Endometrium (tissue), 2 donors: ENCODE measurements at regions not wholly inside any gene's neighbourhood (a gene's known extent, or its start where the extent isn't known, plus 50 kb on each side); places are given as distances from the start of the nearest gene placed in this dataset.

ENCODE experiments used
- FAIRE-seq: peaks from 2 replicates; lab custom pipeline; 2012; peaks lifted over from hg19 to GRCh38; lab: Jason Lieb, UNC
- donor health status: control.
- donor health status: control.

DNA sequence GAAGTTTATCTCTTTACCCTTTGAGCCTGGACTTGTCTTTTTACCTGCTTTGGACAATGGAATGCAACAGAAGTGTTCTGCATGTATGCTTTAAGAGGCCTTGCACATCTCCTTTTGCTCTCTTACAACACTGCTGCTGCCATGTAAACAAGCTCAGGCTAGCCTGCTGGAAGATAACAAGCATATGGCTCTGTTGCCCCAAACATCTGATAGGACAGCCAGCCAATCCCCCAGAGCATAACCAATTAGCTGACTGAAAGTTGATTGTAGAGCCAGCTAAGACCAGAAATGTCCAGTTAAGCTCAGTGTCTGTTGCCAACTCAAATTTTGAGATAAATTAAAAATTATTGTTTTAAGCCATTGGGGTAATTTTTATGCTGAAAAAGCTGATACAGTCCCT lies 510.6 kb upstream of the CNKSR2 start:
- FAIRE-seq, result no peak

DNA sequence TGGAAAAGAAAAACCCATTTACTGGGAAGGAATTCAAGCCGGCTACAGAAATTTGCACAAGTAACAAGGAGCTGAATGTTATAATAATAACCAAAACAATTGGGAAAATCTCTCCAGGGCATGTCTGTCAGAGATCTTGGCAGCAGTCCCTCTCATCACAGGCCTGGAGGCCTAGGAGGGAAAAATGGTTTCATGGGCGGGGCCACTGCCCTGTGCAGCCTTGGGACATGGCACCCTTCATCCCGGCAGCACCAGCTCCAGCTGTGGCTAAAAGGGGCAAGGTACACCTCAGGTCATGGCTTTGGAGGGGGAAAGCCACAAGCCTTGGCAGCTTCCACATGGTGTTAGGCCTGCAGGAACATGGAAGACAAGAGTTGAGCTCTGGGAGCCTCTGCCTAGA lies 513.1 kb upstream of the CNKSR2 start:
- no peak for FAIRE-seq

DNA sequence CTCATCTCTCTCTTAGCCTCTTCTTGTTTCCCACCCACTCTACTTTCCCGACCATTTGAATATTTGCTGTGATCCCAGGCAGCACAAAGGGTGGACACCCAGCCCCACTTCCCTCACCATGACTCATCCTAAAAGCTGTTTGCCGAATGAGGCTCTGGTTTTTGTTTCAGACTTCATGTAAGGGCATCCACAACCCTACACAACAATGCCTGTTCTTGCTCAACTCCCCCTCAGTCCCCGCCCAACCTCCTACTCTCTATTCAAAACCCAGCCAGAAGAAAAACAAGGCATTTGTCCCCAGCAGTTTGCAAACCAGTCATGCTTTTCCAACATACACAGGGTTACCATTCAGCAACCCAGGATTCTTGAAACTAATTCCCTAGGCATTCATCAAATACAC lies 516.5 kb upstream of the CNKSR2 start:
- FAIRE-seq, result no peak

DNA sequence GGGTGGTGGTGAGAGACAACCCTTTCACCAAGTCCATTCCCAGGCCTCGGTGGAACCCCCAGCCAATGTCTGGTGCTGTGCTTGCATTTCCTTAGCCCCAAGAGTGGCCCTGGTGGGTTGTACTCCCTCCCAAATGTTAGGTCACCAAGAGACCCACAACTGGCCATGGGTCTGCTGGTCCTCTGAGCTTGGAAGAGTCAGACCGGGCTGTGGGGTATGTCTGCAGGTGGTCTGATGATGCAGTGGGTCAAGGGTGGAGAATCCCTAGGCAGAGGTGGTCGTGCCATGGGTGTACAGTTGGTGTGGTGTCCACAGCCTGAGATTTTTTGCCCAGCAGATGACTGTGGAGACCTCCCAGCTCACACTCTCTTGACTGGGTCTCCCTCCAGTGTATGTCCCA lies 535.7 kb upstream of the CNKSR2 start:
- FAIRE-seq, result no peak

DNA sequence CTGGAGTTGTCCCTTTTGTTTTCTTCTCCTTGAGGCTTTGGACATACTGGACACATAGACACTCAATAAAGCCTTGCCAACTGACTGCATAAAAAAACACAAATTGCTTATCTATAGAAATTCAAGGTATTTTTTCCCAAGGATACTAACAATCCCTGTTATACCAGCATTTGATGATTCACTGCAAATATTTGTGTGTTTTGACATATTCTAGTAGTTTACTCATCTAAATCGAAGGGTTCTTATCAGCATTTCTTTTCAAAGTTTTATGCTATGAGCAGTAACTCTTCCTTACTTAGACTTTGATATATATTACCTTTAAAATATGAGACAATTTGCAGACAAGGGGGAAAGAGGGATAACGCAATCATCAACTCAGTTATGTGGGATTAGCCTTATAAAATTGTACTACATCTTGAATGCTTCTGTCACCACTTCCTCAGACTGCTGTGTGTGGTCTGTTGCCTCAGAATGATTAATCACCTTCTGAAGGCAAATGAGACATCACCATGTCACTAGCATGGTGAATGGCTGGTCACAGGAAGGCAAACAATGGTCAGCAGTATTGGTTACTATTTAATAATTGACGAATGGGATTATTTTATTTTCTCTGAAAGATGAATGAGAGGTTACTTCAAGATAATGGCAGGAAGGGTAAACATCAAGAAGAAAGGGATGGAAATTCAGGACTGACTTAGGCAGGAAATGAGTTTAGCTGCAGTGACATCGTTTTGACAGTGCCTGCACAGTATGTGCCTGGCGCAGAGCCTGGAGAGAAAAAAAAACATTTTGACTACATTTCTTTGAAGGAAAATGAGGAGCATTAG lies 544.3 kb upstream of the CNKSR2 start:
- no peak for FAIRE-seq

DNA sequence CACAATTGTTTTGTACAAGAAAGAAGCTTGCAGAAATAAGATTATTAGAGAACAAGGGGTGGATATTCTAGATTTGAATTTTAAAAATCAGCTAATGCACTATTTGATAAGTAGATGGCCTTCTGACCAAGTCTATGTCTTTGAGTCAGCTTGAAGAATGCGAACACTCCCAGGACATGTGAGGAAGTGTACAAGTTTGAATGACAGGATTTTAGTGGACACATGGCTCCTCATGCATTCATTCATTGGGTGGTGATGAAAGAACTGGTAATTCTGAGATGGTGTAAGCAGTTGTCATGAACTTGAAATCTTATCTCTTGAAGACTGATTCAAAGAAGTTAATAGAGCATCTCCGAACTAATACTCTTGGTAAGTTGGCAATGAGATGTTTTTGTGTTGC lies 548.2 kb upstream of the CNKSR2 start:
- no peak for FAIRE-seq

DNA sequence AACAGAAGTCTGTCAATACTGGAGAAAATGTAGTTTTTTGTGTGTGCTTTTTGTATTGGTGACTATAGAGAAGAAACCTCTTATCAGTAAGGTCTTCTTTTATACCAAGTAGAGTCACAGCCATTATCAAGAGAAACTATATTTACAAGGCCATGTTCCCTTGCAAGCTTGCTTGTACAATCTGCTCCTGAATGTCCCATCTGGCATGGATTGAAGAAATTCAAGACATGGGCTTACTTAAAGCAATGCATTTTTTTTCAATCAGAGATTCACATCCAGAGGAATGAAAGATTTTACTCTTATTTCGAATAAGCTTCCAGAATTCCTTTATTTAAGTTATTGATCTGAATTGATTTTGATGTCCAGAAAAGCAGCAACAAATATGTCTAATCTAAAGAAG lies 537.3 kb upstream of the RPS6KA3 start:
- FAIRE-seq, result no peak

DNA sequence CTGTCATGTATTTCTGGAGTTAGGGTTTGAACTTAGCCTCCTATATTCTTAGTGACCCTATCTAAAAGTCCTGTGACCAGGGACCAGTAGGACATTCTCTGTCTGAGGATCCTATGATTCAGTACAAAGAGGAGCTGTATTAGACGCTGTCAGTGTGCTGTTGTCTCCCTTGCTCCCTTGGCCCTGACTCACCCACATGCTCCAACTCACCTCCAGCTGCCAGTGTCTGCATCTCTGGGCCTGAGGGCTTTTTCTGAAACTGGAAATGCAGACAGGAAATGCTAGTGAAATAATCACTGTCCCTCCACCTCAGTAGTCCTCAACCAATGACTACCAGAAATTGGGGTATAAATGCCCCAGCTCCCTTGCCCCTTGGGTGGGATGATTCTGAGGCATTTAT lies 535.3 kb upstream of the RPS6KA3 start:
- FAIRE-seq, result no peak

DNA sequence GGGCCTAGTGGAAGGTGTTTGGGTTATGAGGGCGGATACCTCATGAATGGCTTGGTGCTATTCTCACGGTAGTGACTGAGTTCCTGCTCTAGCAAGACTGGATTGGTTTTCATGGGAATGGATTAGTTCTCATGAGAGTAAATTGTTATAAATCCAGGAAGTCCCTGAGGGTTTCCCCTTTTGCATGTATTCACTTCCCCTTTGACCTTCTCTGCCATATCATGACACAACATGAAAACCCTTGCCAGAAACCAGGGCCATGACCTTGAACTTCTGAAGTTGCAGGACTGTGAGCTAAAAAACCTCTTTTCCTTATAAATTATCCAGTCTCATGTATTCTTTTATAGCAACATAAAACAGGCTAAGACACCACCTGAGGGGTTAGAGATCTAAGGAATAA lies 529.7 kb upstream of the RPS6KA3 start:
- FAIRE-seq, result no peak

DNA sequence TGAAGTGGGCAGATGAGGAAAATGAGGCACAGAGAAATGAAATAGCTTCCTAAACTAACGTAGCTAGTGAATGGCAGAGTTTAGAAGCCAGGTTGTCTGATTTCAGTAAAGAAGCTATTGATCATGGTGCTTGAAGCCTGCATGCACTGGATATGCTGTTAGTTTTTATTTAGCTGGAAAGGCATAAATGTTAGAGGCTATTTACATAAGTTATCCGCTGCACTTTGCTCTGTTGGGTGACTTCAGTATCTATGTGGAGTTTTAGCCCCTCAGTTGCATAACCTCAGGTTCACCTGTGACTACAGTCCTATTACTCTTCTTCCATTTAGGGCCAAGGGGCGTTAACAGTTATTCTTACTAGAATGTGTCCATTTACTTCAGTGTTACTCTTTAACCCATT lies 522.4 kb upstream of the RPS6KA3 start:
- FAIRE-seq, result no peak

DNA sequence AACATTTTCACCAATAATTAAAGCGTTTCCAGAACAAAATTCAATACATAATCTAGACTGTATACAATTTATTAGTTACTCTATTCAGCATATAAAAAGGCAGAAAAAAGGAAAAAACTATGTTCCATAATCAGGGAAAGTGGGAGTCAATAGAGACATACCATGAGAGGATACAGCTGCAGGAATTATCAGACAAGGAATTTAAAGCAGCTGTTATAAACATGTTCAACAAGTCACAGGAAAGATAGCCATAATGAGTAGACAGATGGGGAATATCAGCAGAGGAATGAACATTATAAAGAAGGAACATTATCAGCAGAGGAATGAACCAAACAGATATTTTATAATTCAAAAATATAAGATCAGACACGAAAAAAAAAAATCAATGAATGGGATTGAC lies 500.6 kb upstream of the RPS6KA3 start:
- FAIRE-seq, result no peak

DNA sequence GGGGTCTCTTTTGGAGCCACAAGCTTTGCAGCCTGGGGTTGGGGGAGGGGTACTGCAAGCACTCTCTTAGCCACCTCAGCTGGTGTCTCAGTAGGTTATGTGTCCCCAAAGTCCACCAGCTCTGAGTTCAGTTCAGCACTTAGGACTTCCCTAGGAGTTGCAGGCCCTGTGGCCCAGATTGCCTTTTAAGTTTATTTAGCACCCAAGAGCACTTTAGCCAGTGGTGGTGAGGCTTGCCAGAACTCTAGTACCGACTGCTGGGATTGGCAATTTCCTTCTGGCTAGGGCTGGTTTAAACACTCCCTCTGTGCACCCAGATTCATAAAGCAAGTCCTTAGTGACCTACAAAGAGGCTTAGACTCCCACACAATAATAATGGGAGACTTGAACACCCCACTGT lies 489.9 kb upstream of the RPS6KA3 start:
- no peak for FAIRE-seq

DNA sequence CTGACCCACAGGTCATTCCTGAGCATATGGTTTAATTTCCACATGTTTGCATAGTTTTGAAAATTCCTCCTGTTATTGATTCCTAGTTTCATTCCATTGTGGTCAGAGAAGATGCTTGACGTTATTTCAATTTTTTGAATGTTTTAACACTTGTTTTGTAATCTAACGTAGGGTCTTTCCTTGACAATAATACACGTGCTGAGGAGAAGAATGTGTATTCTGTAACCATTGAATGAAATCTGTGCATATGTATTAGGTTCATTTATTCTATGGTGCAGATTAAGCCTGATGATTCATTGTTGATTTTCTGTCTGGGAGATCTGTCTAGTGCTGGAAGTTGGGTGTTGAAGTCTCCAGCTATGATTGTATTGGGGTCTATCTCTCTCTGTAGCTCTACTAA lies 486.4 kb upstream of the RPS6KA3 start:
- no peak for FAIRE-seq

DNA sequence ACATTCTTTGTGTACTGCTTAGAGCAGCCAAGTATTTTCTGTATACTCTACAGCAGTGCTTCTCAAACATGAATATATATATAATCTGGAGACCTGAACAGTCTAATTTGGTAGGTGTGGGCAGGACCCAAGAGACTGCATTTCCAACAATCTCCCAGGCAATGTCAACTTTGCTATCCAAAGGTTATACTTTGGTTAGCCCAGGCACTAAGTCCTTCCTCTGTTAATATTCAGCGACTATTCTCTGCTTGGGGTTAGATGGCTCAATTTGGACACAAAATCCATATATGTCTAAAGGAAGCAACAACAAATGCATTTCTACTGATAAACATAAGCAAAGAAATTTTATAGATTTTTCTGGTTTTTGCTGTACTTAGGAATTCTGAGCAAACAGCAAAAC lies 480.0 kb upstream of the RPS6KA3 start:
- no peak for FAIRE-seq

DNA sequence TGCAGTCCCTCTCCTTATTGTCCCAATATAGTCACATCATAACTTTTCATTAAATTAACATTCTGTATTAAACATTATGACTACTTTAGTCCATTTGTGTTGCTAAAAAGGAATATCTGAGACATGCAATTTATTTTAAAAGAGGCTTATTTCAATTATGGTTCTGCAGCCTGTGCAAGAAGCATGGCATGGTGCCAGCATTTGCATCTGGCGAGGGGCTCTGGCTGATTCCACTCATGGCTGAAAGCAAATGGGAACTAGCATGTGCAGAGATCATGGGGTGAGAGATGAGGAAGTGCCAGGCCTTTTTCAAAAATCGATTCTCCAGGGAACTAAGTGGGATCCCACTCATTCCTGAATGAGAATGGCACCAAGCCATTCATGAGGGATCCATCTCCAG lies 476.3 kb upstream of the RPS6KA3 start:
- no peak for FAIRE-seq

DNA sequence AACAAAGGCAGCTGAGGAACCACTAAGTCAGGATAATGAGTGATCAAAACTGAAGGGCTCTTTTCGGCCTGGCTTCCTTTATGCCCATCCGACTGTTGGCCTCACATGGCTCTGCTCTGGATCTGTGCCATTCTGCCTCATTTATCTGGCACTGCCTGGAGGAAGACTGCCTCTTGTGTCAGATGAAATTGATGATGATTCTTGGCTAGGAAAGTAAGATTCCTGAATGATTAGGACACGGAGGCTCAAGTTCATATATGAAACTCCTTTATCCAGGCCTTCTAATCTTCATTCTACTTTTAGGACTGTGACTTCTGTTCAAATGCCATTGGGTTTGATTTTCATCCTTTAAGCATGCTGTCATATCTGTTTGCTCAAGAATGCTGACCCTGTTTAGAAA lies 475.4 kb upstream of the RPS6KA3 start:
- no peak for FAIRE-seq

DNA sequence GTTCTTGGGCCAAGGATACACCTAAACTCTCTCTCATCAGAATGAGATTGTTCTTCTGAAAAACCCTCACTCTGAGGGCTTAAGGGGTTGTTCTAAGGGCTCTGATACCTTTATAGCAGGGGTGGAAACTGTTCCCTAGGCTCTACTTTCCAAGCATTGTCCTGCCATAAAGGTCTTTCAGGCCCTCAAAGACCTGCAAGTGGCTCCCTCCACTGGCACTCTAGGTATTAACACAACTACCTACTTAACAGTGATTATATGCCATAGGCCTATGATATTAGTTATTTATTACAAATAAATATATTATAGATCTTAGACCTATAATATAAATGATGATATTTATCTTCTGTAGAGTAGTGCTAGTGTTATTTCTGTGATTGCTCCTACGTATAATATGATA lies 473.7 kb upstream of the RPS6KA3 start:
- FAIRE-seq, result no peak

DNA sequence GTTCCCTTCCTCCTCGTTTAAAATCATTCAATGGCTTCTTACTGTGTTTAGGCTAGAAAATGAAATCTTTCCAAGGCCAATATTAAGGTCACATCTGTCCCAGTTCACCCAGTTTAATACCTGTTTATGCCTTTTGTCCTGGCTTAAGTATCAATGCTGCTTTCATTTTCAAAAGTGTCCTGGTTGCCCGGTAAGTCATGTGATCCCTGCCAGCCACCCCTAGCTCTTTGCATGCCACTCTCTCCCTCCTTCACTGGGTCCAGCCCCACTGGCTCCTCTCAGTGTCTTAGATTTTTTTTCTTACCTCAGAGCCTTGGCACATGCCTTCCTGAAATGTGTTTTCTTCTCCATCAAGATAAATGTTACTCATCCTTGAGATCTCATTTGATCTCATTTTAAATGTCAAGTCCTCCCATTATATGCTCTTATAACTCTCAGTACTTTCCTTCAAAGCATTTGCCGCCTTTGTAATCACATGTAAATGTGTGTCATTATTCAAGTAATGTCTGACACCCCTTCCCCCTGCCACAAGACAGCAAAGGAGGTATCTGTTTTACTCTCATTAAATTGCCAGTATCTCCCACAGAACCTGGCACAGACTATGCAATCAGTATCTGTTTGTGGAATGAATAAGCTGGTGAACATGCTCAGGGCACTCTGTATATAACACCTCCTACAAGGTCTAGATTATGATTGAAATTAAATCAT lies 472.5 kb upstream of the RPS6KA3 start:
- FAIRE-seq, result no peak

DNA sequence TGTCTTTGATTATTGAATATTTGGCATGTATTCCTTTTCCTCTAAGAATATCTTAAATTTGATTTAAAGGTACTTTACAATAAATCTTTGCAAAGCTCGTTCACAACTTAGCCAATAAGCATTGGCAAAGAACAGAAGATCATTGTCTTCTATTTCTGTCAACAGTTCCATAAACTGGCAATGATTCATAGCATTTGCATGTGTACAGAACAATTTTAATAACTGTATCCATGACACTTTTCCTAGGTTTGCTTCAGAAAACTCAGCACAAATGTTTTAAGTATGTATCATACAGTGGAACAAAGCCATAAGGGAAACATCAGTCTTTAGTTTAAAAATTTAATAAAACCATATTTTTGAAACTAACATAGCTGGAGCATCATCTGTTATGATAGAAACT lies 462.7 kb upstream of the RPS6KA3 start:
- FAIRE-seq, result no peak

DNA sequence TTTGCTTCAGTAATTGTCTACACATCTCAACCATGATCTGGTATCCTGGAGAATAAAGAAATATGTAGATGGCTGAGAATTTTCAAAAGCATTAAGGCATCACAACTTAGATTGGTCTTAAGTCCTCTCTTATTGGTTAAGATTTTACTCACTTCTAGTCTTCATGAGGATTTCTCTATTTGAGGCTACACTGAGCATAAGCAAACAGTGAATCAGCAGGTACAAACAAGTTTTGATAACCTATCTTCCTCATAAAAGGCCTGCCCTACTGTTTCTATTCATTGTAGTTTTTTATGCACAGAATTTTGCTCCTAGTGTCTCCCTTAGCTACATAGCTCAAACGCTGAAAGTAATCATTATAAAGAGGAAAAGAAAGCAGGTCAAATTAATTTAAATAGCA lies 460.7 kb upstream of the RPS6KA3 start:
- FAIRE-seq, result no peak

DNA sequence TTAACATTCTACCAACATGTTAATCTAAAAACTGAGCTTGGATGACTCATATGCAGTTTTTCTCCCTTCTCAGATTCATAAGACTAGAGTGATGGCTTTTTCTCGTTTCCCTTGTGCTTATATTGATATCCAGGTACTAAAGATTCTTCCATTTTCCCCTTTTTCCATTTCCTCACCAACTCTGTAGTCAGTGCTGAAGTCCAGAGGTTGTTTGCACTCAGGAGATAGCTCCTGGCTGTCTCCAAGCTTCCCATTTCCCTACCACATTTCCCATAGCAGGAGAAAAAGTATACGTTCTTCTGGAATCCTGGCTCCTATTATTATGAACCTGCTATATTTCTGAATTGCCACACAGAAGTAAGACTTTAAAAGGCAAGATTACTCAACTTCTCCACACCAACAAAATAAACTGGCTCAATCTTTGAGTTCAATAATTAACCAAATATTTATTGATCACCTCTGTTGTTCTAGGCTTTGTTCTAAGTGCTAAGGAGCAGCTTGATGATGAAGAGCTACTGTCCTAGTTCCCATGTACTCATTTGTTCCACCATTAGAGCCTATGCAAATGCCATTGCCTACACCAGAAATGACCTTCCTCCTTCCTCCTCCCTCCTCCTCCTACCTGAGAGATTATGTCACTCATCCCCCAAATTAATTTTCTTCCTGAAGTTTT lies 454.4 kb upstream of the RPS6KA3 start:
- no peak for FAIRE-seq

DNA sequence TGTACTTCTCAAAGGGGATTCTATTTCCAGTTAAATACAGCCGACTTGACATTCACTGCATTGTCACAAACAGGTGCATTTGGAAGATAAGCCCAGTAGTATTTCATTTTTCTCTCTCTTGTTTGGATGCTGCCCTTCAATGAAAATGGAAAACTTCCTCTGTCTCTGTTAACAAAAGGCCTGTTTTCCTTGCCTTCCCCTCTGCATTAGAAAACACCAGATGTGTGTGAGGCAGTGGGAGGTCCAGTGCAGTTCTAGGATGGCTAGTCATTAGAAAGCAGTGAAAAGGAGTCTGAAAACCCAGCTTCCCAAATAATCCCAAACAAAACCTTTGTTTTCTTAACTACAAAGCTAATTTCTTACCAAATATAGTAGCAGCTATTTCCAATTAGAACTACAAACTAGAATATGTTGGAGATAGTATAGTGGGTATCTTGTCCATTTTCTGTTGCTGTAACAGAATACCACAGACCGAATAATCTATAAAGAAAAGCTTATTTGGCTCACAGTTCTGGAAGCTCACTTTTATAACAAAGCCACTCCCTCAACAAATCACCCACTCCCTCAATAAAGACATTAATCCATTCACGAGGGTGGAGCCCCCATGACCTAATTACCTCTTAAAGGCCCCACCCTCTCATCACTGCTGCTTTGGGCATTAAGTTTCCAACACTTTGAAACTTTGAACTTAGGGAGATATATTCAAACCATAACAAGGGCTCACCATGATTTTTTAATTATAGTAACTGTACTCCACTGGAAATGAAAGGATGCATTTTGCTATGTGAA lies 452.1 kb upstream of the RPS6KA3 start:
- no peak for FAIRE-seq

DNA sequence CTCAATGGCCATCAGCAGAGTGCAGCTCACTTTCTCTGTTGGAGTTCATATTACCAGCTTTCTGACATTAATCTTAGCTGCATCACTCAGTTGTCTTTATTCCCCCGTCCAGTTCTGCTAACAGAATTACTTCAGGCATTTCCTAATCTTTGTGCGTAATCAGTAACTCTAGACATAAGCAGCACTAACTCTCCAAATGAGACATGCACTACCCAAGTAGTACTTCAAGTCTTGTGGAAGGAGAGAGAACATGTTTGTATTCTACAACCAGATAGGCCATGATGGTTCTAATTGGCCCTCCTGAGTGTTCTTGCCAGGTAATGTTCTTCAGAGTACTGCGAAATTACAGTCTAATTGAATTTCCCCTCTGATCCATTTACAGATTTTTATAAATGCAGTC lies 448.5 kb upstream of the RPS6KA3 start:
- FAIRE-seq, result no peak
